ENCODE measurements at regions not wholly inside any gene's neighbourhood (a gene's known extent, or its start where the extent isn't known, plus 50 kb on each side); places are given as distances from the start of the nearest gene placed in this dataset.
"Not testable (repeated sequence)": the region's sequence is repeated elsewhere in the genome, so short reads cannot be mapped to it uniquely, and the experiment has no call there.

- no peak for TF ChIP-seq POLR2AphosphoS5 (IDR thresholded peaks at IDR 0.05)
- 37% methylated on average over 3 of the region's 3 CpGs for WGBS
- Histone ChIP-seq H3K4me3 (no peak overlapping the region), H3K27me3 (peaks cover 8% of the 10 kb centered on the region), H3K36me3 (no peaks in the 10 kb centered on the region), H3K27ac (no peak overlapping the region), H3K4me1 (no peaks in the 10 kb centered on the region), H3K9me3 (no peaks in the 10 kb centered on the region)
- no peak for DNase-seq (ENCODE audit: low spot score in 2 of 2)
Measured at GRCh38 chr22:22720201-22720723, 75.8 kb downstream of the GGTLC2 start.

GRCh38 chr22:22720724-22721261 lies 76.4 kb downstream of the GGTLC2 start:
- WGBS: 85% methylated on average over 6 of the region's 6 CpGs

DNA sequence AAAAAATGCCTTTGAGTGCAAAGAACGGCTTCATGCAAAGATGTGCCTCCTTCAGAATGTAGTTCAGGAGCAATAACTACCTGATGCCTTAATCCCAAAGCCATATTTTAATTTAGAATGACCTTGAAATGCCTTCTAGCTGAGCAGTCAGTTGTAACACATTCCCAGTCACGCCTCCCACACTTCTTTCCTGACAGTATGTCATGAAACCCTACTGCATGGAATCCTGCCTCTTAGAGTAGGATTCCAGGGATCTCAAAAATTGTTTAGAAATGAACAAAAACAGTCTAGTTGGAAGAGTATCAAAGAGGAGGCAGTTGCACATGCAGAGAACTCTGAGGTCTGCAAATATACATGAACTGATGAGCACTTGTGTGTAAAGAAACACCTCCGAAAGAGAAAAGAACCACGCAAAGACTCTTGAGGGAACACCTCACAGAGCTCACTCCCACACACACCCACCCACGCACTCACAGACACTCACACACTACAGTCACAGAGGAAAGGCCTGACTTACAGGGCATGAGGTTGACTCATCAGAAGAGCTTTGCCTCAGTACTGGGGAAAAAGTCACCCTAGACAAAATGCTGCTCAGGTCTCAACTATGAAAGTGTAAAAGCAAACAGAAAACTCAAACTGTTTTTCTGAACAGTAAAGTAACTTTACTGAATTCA lies 77.4 kb downstream of the GGTLC2 start:
- no peak overlapping the region for H3K27ac ChIP-seq
- no peaks in the 10 kb centered on the region for H3K36me3 ChIP-seq
- no peak overlapping the region for H3K4me3 ChIP-seq
- no peak for DNase-seq (ENCODE audit: low spot score in 2 of 2)
- H3K27me3 ChIP-seq: peaks cover 8% of the 10 kb centered on the region
- TF ChIP-seq, protein P1, sequence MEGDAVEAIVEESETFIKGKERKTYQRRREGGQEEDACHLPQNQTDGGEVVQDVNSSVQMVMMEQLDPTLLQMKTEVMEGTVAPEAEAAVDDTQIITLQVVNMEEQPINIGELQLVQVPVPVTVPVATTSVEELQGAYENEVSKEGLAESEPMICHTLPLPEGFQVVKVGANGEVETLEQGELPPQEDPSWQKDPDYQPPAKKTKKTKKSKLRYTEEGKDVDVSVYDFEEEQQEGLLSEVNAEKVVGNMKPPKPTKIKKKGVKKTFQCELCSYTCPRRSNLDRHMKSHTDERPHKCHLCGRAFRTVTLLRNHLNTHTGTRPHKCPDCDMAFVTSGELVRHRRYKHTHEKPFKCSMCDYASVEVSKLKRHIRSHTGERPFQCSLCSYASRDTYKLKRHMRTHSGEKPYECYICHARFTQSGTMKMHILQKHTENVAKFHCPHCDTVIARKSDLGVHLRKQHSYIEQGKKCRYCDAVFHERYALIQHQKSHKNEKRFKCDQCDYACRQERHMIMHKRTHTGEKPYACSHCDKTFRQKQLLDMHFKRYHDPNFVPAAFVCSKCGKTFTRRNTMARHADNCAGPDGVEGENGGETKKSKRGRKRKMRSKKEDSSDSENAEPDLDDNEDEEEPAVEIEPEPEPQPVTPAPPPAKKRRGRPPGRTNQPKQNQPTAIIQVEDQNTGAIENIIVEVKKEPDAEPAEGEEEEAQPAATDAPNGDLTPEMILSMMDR (IDR thresholded peaks at IDR 0.05): no peak
- TF ChIP-seq EP300 (IDR thresholded peaks at IDR 0.05) (no peak), POLR2AphosphoS5 (IDR thresholded peaks at IDR 0.05) (no peak), POLR2A (IDR thresholded peaks at IDR 0.05) (no peak)
- WGBS: 67% methylated on average over 5 of the region's 5 CpGs
- H3K4me1 ChIP-seq: no peaks in the 10 kb centered on the region
- H3K9me3 ChIP-seq: no peaks in the 10 kb centered on the region

More at GRCh38 chr22:22720724-22721261, 76.4 kb downstream of the GGTLC2 start:
- Histone ChIP-seq H3K4me1 (no peaks in the 10 kb centered on the region), H3K9me3 (no peaks in the 10 kb centered on the region), H3K36me3 (no peaks in the 10 kb centered on the region), H3K27ac (no peak overlapping the region), H3K27me3 (peaks cover 8% of the 10 kb centered on the region), H3K4me3 (no peak overlapping the region)
- TF ChIP-seq POLR2A (IDR thresholded peaks at IDR 0.05): no peak
- TF ChIP-seq POLR2AphosphoS5 (IDR thresholded peaks at IDR 0.05): no peak
- no peak for TF ChIP-seq EP300 (IDR thresholded peaks at IDR 0.05)
- TF ChIP-seq, protein P1 (IDR thresholded peaks at IDR 0.05): no peak
- DNase-seq (ENCODE audit: low spot score in 2 of 2): no peak

DNA sequence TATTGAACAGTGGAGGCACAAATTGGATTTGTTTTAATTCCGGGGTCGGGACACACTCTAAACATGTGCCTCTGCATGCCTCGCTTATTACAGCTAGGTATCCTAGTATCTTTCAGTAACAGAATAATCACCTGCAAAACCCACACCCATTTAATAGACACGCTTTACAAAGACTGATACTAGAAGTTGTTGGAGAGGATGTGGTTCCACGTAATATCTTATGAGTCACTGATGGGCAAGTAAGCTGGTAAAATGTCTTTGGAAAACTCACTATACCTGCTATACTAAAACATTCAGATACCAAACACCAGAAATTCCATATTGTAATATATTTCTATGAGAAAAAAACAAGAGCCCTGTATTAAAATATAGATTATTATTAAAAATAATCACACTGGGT lies 84.0 kb downstream of the GGTLC2 start:
- TF ChIP-seq POLR2AphosphoS5 (IDR thresholded peaks at IDR 0.05) (no peak), POLR2A (IDR thresholded peaks at IDR 0.05) (no peak)
- Histone ChIP-seq H3K27ac (no peak overlapping the region), H3K4me1 (no peaks in the 10 kb centered on the region), H3K36me3 (no peaks in the 10 kb centered on the region), H3K27me3 (no peaks in the 10 kb centered on the region), H3K9me3 (no peaks in the 10 kb centered on the region), H3K4me3 (no peak overlapping the region)
- DNase-seq (ENCODE audit: low spot score in 2 of 2): no peak
- WGBS: 82% methylated on average over 5 of the region's 5 CpGs

DNA sequence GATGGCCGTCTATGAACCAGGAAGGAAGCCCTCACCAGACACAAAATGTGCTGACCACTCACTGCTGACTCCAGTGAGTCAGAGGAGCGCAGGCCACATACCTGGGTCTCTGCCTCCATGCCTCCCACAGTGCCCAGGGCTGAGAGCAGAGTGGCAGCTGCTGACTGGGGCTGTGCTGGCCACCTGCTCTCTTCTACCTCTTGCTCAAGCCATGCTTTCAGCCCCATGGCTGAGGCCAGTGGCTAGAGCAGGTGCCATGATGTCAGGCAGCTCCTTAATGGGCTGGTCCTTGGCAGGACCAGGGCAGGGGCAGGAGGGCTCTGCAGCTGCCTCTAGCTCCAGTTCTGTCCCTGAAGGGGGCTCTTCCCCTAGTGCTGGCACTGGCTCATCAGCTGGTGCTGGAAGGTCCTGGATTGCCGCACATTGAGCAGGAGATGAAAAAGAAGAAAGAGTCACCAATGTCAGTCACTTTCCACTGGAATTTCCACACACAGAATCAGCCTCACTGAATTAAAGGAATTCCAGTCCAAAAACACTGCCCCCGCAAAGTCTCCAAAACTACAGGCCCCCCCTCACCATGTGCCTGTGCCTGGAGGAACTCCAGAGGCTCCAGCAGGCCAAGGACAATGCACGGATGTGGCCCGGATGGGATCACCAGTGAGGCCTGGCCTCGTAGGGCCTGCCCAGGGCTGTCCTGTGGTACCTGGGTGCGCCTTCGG lies 86.4 kb downstream of the GGTLC2 start:
- WGBS: 84% methylated on average over 3 of the region's 9 CpGs
- Histone ChIP-seq H3K27me3 (peaks cover 11% of the 10 kb centered on the region), H3K36me3 (no peaks in the 10 kb centered on the region), H3K9me3 (no peaks in the 10 kb centered on the region), H3K27ac (no peak overlapping the region), H3K4me3 (no peak overlapping the region), H3K4me1 (no peaks in the 10 kb centered on the region)
- DNase-seq (ENCODE audit: low spot score in 2 of 2): no peak
- TF ChIP-seq POLR2AphosphoS5 (IDR thresholded peaks at IDR 0.05) (no peak), POLR2A (IDR thresholded peaks at IDR 0.05) (no peak), EP300 (IDR thresholded peaks at IDR 0.05) (no peak)
- TF ChIP-seq, protein P1 (IDR thresholded peaks at IDR 0.05): no peak

- DNase-seq (ENCODE audit: low spot score in 2 of 2): no peak
- WGBS: 86% methylated on average over 2 of the region's 4 CpGs
- no peaks in the 10 kb centered on the region for H3K4me1 ChIP-seq
Measured at GRCh38 chr22:22731374-22731676, 86.9 kb downstream of the GGTLC2 start.

GRCh38 chr22:22733006-22733405 lies 88.6 kb downstream of the GGTLC2 start:
- DNase-seq (ENCODE audit: low spot score in 2 of 2); H3K27ac ChIP-seq; H3K9me3 ChIP-seq; H3K36me3 ChIP-seq; H3K4me3 ChIP-seq; H3K4me1 ChIP-seq: not testable (repeated sequence)
- peaks cover 18% of the 10 kb centered on the region for H3K27me3 ChIP-seq
- WGBS: 75% methylated on average over 2 of the region's 2 CpGs

More at GRCh38 chr22:22731374-22731676, 86.9 kb downstream of the GGTLC2 start:
- Histone ChIP-seq H3K27me3 (peaks cover 11% of the 10 kb centered on the region), H3K4me3 (no peak overlapping the region), H3K27ac (no peak overlapping the region), H3K36me3 (no peaks in the 10 kb centered on the region), H3K9me3 (no peaks in the 10 kb centered on the region)
- TF ChIP-seq POLR2AphosphoS5 (IDR thresholded peaks at IDR 0.05): no peak
- TF ChIP-seq, protein P1 (IDR thresholded peaks at IDR 0.05): no peak
- no peak for TF ChIP-seq EP300 (IDR thresholded peaks at IDR 0.05)
- no peak for TF ChIP-seq POLR2A (IDR thresholded peaks at IDR 0.05)
